Colonic mucosa (tissue), 4 donors: ENCODE measurements at regions not wholly inside any gene's neighbourhood (a gene's known extent, or its start where the extent isn't known, plus 50 kb on each side); places are given as distances from the start of the nearest gene placed in this dataset.

Experiments
- DNase-seq: peaks from one replicate; pipeline ENCODE4 v3.0.0-alpha.2; 2020
- H3K27ac ChIP-seq: fragments of 200-600 bp; one replicate; pipeline ENCODE4 v1.8.0; 2021
- H3K27me3 ChIP-seq: fragments of 200-600 bp; one replicate; pipeline ENCODE4 v1.8.0; 2021
- H3K36me3 ChIP-seq: fragments of 200-600 bp; one replicate; pipeline ENCODE4 v1.8.0; 2021
- H3K4me1 ChIP-seq: fragments of 200-600 bp; one replicate; pipeline ENCODE4 v1.8.0; 2021; ENCODE audit warnings: mild to moderate bottlenecking
- H3K4me3 ChIP-seq: fragments of 200-600 bp; one replicate; pipeline ENCODE4 v1.8.0; 2021
- H3K9ac ChIP-seq, 2 donors: one replicate each; pipeline ENCODE4 v1.7.0; 2013; ENCODE audit warnings: control low read depth in 2 of 2, low read depth in 2 of 2, low read length in 2 of 2
- H3K9me3 ChIP-seq: fragments of 200-600 bp; one replicate; pipeline ENCODE4 v1.8.0; 2021
- CTCF ChIP-seq: fragments of 200-600 bp; IDR thresholded peaks from one replicate; pipeline ENCODE4 v1.8.0; 2022; ENCODE audit warnings: antibody characterized with exemption, mild to moderate bottlenecking
- intact Hi-C: fragments of 100-400 bp; cut with DNase I; formaldehyde crosslinking; loops from one replicate; pipeline ENCODE4 v1.14.1; 2022
- donor health status: healthy.
- donor health status: DM: no; HTN: no; CAD: no.
- donor health status: DM: no; HTN: no; CAD: no.

GRCh38 chr2:194564422-194564821 lies 1092.6 kb upstream of the SLC39A10 start:
- H3K4me3 ChIP-seq = no peak overlapping the region
- no peak overlapping the region for H3K27ac ChIP-seq
- intact Hi-C loops = no loop called here

GRCh38 chr2:194562329-194562728 lies 1094.7 kb upstream of the SLC39A10 start:
- H3K36me3 ChIP-seq = no peaks in the 10 kb centered on the region
- H3K27ac ChIP-seq = no peak overlapping the region
- H3K4me1 ChIP-seq = no peaks in the 10 kb centered on the region
- no peaks in the 10 kb centered on the region for H3K9me3 ChIP-seq
- no peak overlapping the region for H3K4me3 ChIP-seq
- no peak for DNase-seq
- intact Hi-C loops = no loop called here
- no peaks in the 10 kb centered on the region for H3K27me3 ChIP-seq
- TF ChIP-seq CTCF = no peak
- H3K9ac ChIP-seq = no peak overlapping the region

More at GRCh38 chr2:194564422-194564821, 1092.6 kb upstream of the SLC39A10 start:
- no peak overlapping the region for H3K9ac ChIP-seq
- no peaks in the 10 kb centered on the region for H3K4me1 ChIP-seq
- DNase-seq = no peak
- no peak for TF ChIP-seq CTCF
- H3K36me3 ChIP-seq = no peaks in the 10 kb centered on the region
- no peaks in the 10 kb centered on the region for H3K9me3 ChIP-seq
- H3K27me3 ChIP-seq = no peaks in the 10 kb centered on the region

GRCh38 chr2:194559964-194560363 lies 1097.1 kb upstream of the SLC39A10 start:
- no peak for TF ChIP-seq CTCF
- intact Hi-C loops = no loop called here

GRCh38 chr2:194559523-194559922 lies 1097.5 kb upstream of the SLC39A10 start:
- no peak for DNase-seq
- no peak overlapping the region for H3K27ac ChIP-seq
- no peaks in the 10 kb centered on the region for H3K27me3 ChIP-seq
- H3K36me3 ChIP-seq = no peaks in the 10 kb centered on the region
- H3K4me3 ChIP-seq = no peak overlapping the region
- no peaks in the 10 kb centered on the region for H3K4me1 ChIP-seq
- intact Hi-C loops = no loop called here
- no peak for TF ChIP-seq CTCF
- H3K9me3 ChIP-seq = no peaks in the 10 kb centered on the region
- H3K9ac ChIP-seq = no peak overlapping the region

More at GRCh38 chr2:194559964-194560363, 1097.1 kb upstream of the SLC39A10 start:
- Histone ChIP-seq H3K4me3 (no peak overlapping the region), H3K36me3 (no peaks in the 10 kb centered on the region), H3K9ac (no peak overlapping the region), H3K27me3 (no peaks in the 10 kb centered on the region), H3K27ac (no peak overlapping the region), H3K9me3 (no peaks in the 10 kb centered on the region), H3K4me1 (no peaks in the 10 kb centered on the region)
- DNase-seq = no peak

- H3K36me3 ChIP-seq = no peaks in the 10 kb centered on the region
- intact Hi-C loops = no loop called here
- no peaks in the 10 kb centered on the region for H3K9me3 ChIP-seq
- no peaks in the 10 kb centered on the region for H3K4me1 ChIP-seq
- TF ChIP-seq CTCF = no peak
- H3K27me3 ChIP-seq = no peaks in the 10 kb centered on the region
- H3K9ac ChIP-seq = no peak overlapping the region
- no peak overlapping the region for H3K4me3 ChIP-seq
- no peak for DNase-seq
- no peak overlapping the region for H3K27ac ChIP-seq
These were observed 1099.0 kb upstream of the SLC39A10 start for GRCh38 chr2:194557993-194558392.

GRCh38 chr2:194556629-194557028 lies 1100.4 kb upstream of the SLC39A10 start:
- Histone ChIP-seq H3K27ac (no peak overlapping the region), H3K9ac (no peak overlapping the region), H3K9me3 (no peaks in the 10 kb centered on the region), H3K36me3 (no peaks in the 10 kb centered on the region), H3K4me1 (no peaks in the 10 kb centered on the region), H3K27me3 (no peaks in the 10 kb centered on the region), H3K4me3 (no peak overlapping the region)
- TF ChIP-seq CTCF = no peak
- DNase-seq = no peak
- intact Hi-C loops = no loop called here
